Large intestine (tissue), 3 donors: ENCODE measurements at regions not wholly inside any gene's neighbourhood (a gene's known extent, or its start where the extent isn't known, plus 50 kb on each side); places are given as distances from the start of the nearest gene placed in this dataset.

Experiments
- DNase-seq, 2 donors: peaks; one replicate each; pipeline versions ENCODE4 v3.0.0 to v3.0.0-alpha.2; 2013
- H3K27ac ChIP-seq: one replicate; pipeline ENCODE4 v1.5.1; 2013; ENCODE audit warnings: low read length
- H3K27me3 ChIP-seq: 2 replicates; pipeline ENCODE4 v1.6.1; 2013; ENCODE audit warnings: low read length; ENCODE audit not compliant: control insufficient read depth, insufficient read depth
- H3K36me3 ChIP-seq: 2 replicates; pipeline ENCODE4 v1.6.1; 2013; ENCODE audit warnings: low read length; ENCODE audit not compliant: control insufficient read depth, insufficient read depth
- H3K4me1 ChIP-seq: one replicate; pipeline ENCODE4 v1.6.1; 2013; ENCODE audit warnings: low read length; ENCODE audit not compliant: control insufficient read depth, insufficient read depth
- H3K4me3 ChIP-seq: one replicate; pipeline ENCODE4 v1.5.1; 2013; ENCODE audit warnings: low read length
- H3K9me3 ChIP-seq: one replicate; pipeline ENCODE4 v1.6.1; 2013; ENCODE audit warnings: mild to moderate bottlenecking, low read depth, low read length, moderate library complexity; ENCODE audit not compliant: control insufficient read depth
- WGBS: methylation state at CpG from one replicate; pipeline ENCODE4 v1.1.5; 2013; ENCODE audit warnings: low lambda C conversion rate; ENCODE audit not compliant: insufficient coverage; 5-methylcytosine and 5-hydroxymethylcytosine counted together

DNA sequence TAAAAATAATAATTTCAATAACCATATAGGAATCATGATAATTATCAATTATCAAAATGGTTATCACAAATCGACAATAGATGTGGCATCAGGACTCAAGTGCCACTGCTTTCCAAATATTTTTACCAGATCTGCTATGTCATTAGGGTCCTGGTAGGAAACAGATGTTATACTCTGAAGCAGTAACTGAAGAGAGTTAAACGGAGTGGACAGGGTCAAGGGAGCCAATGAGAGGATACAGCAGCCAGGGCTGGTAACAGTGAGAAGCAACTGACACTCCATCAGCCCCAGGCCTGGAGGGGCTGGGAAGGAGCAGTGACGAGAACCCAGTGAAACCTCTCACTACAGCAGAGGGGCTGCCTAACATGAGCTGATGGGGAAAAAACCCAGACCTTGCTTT, 322.4 kb downstream of the NPR3 start:
- H3K27me3 ChIP-seq: no peaks in the 10 kb centered on the region
- H3K4me1 ChIP-seq: no peaks in the 10 kb centered on the region
- no peak overlapping the region for H3K27ac ChIP-seq
- no CpG with 5 or more reads among the region's 3 CpGs for WGBS
- H3K36me3 ChIP-seq: no peaks in the 10 kb centered on the region
- H3K9me3 ChIP-seq: peaks cover 2% of the 10 kb centered on the region
- DNase-seq: no peak
- no peak overlapping the region for H3K4me3 ChIP-seq

- H3K27ac ChIP-seq: no peak overlapping the region
- no peak overlapping the region for H3K4me3 ChIP-seq
- H3K9me3 ChIP-seq: peaks cover 2% of the 10 kb centered on the region
- H3K4me1 ChIP-seq: no peaks in the 10 kb centered on the region
- WGBS: no CpG with 5 or more reads among the region's 1 CpG
- no peaks in the 10 kb centered on the region for H3K36me3 ChIP-seq
- no peaks in the 10 kb centered on the region for H3K27me3 ChIP-seq
- DNase-seq: no peak
Observed at GRCh38 chr5:33034777-33035176, 323.7 kb downstream of the NPR3 start.

GRCh38 chr5:33035851-33036527, 324.9 kb downstream of the NPR3 start:
- WGBS: no CpG with 5 or more reads among the region's 3 CpGs
- Histone ChIP-seq H3K36me3 (no peaks in the 10 kb centered on the region), H3K4me3 (no peak overlapping the region), H3K27me3 (no peaks in the 10 kb centered on the region), H3K4me1 (no peaks in the 10 kb centered on the region), H3K9me3 (peaks cover 4% of the 10 kb centered on the region), H3K27ac (no peak overlapping the region)
- no peak for DNase-seq

DNA sequence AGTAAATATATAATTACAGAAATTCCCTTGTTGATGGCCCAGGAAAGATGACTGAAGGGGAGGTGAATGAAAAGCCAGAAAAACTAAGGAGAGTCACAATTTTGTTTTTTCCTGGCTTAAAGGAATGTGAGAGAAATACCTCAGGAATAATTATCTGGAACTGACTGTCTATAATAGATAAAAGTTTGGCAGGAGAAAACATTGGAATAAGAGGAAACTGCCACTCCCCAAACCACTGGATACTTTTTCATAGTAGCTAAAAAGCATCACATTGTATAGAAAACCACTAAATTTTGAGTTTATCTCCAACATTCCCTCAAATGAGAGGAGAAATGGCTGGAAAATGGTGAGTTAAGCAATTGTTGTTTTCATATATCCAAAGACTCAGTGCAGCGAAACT, 326.0 kb downstream of the NPR3 start:
- WGBS: 83% methylated on average over 1 of the region's 1 CpG
- Histone ChIP-seq H3K27me3 (no peaks in the 10 kb centered on the region), H3K36me3 (no peaks in the 10 kb centered on the region), H3K9me3 (peaks cover 6% of the 10 kb centered on the region), H3K27ac (no peak overlapping the region), H3K4me3 (no peak overlapping the region), H3K4me1 (no peaks in the 10 kb centered on the region)
- DNase-seq: no peak

DNA sequence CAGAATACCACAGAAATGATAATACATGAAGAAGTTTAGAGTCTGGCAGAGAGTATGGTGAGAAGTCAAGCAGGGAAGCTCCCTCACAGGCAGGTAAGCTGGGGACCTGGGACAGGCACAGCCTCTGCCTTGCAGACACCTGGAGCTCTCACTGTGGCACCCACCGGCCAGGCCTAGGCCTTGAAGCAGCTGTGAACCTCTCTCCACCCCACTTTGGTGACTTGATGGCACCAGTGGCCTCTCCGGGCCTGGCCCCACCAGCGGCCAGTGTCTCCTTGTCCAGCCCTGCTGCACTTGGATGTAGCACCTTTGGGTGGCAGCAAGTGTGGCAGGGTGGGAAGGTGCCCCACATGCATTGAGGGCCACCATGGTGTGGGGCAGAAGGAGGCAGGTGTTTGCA, 330.5 kb downstream of the NPR3 start:
- no CpG with 5 or more reads among the region's 3 CpGs for whole genome bisulfite sequencing
- DNase-seq: no peak
- H3K9me3 ChIP-seq: peaks cover 4% of the 10 kb centered on the region
- no peaks in the 10 kb centered on the region for H3K36me3 ChIP-seq
- H3K4me3 ChIP-seq: no peak overlapping the region
- H3K27ac ChIP-seq: no peak overlapping the region
- no peaks in the 10 kb centered on the region for H3K27me3 ChIP-seq
- no peaks in the 10 kb centered on the region for H3K4me1 ChIP-seq

GRCh38 chr5:33043343-33043997, 332.3 kb downstream of the NPR3 start:
- Histone ChIP-seq H3K36me3 (no peaks in the 10 kb centered on the region), H3K27ac (no peak overlapping the region), H3K4me3 (no peak overlapping the region), H3K4me1 (no peaks in the 10 kb centered on the region), H3K27me3 (no peaks in the 10 kb centered on the region), H3K9me3 (peaks cover 4% of the 10 kb centered on the region)
- DNase-seq: no peak
- WGBS: 100% methylated on average over 1 of the region's 1 CpG

GRCh38 chr5:33046091-33046490, 335.0 kb downstream of the NPR3 start:
- H3K4me3 ChIP-seq: no peak overlapping the region
- H3K36me3 ChIP-seq: no peaks in the 10 kb centered on the region
- no CpG with 5 or more reads among the region's 2 CpGs for WGBS
- peaks cover 1% of the 10 kb centered on the region for H3K9me3 ChIP-seq
- no peak for DNase-seq
- H3K27me3 ChIP-seq: no peaks in the 10 kb centered on the region
- H3K27ac ChIP-seq: no peak overlapping the region
- no peaks in the 10 kb centered on the region for H3K4me1 ChIP-seq

DNA sequence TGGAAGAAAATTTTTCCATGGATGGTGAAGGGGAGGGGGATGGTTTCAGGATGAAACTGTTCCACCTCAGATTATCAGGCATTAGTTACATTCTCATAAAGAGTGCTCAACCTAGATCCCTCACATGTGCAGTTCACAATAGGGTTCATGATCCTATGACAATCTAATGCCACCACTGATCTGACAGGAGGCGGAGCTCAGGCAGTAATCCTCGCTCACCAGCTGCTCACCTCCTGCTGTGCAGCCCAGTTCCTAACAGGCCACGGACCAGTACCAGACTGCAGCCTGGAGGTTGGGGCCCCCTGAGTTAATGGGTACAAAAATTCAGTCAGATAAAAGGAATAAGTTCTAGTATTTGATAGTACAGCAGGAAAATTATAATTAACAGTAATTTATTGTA, 337.2 kb downstream of the NPR3 start:
- no peak overlapping the region for H3K27ac ChIP-seq
- WGBS: no CpG with 5 or more reads among the region's 3 CpGs
- no peaks in the 10 kb centered on the region for H3K36me3 ChIP-seq
- no peaks in the 10 kb centered on the region for H3K9me3 ChIP-seq
- no peak for DNase-seq
- H3K4me1 ChIP-seq: no peaks in the 10 kb centered on the region
- no peak overlapping the region for H3K4me3 ChIP-seq
- no peaks in the 10 kb centered on the region for H3K27me3 ChIP-seq

DNA sequence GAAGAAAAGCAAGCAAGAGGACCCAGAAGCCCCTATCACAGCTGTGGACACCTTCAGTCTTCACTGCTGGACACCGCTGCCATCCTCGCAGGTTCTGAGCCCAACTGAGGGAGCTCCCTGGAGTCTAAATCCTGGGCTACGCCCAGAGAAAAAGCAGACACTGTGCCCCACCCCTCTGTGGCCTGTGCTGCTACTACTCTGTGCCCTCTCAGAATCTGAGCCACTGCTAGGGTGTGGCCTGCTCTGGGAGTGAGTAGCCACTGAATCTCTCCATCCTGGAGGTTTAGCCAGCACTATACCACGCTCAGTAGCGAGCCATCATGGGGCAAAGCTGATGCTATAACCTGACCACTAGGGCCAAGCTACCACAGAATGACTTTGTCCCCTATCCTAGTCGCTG, 338.2 kb downstream of the NPR3 start:
- no peak for DNase-seq
- no CpG with 5 or more reads among the region's 6 CpGs for WGBS
- H3K9me3 ChIP-seq: no peaks in the 10 kb centered on the region
- no peak overlapping the region for H3K4me3 ChIP-seq
- no peaks in the 10 kb centered on the region for H3K36me3 ChIP-seq
- H3K27me3 ChIP-seq: no peaks in the 10 kb centered on the region
- no peaks in the 10 kb centered on the region for H3K4me1 ChIP-seq
- H3K27ac ChIP-seq: no peak overlapping the region

DNA sequence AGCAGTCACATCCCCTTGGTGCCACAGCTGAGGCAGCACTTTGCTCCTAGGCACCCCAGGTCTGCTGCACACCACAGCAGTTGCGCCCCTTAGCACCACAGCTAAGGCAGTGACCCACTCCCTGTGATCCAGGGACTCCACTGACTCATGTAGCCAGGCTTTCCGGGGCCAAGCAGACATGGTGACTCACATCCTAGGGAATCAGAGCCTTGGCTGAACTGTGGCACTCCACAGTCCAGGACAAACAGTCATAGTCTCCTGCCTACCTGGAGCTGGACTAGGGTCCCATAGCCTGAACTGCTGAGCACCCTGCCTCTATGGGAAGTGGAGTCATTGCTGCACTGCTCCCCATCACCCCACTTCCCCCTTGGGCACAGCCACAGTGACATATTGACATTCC, 338.7 kb downstream of the NPR3 start:
- H3K27me3 ChIP-seq: no peaks in the 10 kb centered on the region
- no CpG with 5 or more reads among the region's 2 CpGs for WGBS
- H3K4me1 ChIP-seq: no peaks in the 10 kb centered on the region
- no peak overlapping the region for H3K4me3 ChIP-seq
- H3K27ac ChIP-seq: no peak overlapping the region
- H3K9me3 ChIP-seq: no peaks in the 10 kb centered on the region
- H3K36me3 ChIP-seq: no peaks in the 10 kb centered on the region
- DNase-seq: no peak

- H3K4me1 ChIP-seq: no peaks in the 10 kb centered on the region
- H3K36me3 ChIP-seq: no peaks in the 10 kb centered on the region
- no CpG with 5 or more reads among the region's 3 CpGs for WGBS
- no peak overlapping the region for H3K27ac ChIP-seq
- H3K27me3 ChIP-seq: no peaks in the 10 kb centered on the region
- no peaks in the 10 kb centered on the region for H3K9me3 ChIP-seq
- no peak for DNase-seq
- no peak overlapping the region for H3K4me3 ChIP-seq
Observed at GRCh38 chr5:33059081-33059480, 348.0 kb downstream of the NPR3 start.
